Sigmoid colon (tissue), 4 donors: ENCODE measurements at regions not wholly inside any gene's neighbourhood (a gene's known extent, or its start where the extent isn't known, plus 50 kb on each side); places are given as distances from the start of the nearest gene placed in this dataset.

Source experiments
- EP300 ChIP-seq, 4 donors: sonication (generic); formaldehyde crosslinking; IDR thresholded peaks; one replicate each; pipeline ENCODE4 v1.6.1; 2017; ENCODE audit warnings: antibody characterized with exemption in 4 of 4
- POLR2A ChIP-seq, 2 donors: fragments of 450-650 bp; IDR thresholded peaks; one replicate each; pipeline ENCODE4 v1.6.1; 2016; ENCODE audit warnings: antibody characterized with exemption in 2 of 2, mild to moderate bottlenecking in 2 of 2, moderate library complexity in 2 of 2
- POLR2AphosphoS5 ChIP-seq, 4 donors: sonication (generic); formaldehyde crosslinking; IDR thresholded peaks; one replicate each; pipeline ENCODE4 v1.6.1; 2017; ENCODE audit warnings: antibody characterized with exemption in 4 of 4
- TF ChIP-seq, protein P1 (sequence below), 4 experiments: fragments of 450-650 bp in 3 of 4; fragments of 200-600 bp in 1 of 4; IDR thresholded peaks; one replicate each; pipeline ENCODE4 v1.5.1; 2016 to 2019; ENCODE audit warnings: antibody characterized with exemption in 4 of 4, mild to moderate bottlenecking in 3 of 4, moderate library complexity in 2 of 4

DNA sequence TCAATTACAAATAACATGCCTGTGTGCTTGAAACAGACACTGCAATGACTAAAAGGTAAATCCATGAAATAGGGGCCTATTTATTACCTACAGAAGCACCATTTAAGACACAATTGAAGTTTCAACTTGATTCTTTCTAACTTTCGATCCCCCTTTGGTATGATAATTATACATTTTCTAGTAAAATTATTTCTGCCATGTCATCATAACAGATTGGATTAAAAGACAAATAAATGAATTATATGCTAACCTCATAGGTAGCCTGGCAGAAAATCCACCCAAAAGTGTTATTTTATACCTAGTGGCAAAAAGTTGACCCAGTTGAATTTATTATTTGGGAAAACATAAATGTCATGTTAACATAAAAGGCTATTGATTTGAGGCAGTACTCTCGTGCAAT, 241.1 kb downstream of the RAB38 start:
- TF ChIP-seq, protein P1, sequence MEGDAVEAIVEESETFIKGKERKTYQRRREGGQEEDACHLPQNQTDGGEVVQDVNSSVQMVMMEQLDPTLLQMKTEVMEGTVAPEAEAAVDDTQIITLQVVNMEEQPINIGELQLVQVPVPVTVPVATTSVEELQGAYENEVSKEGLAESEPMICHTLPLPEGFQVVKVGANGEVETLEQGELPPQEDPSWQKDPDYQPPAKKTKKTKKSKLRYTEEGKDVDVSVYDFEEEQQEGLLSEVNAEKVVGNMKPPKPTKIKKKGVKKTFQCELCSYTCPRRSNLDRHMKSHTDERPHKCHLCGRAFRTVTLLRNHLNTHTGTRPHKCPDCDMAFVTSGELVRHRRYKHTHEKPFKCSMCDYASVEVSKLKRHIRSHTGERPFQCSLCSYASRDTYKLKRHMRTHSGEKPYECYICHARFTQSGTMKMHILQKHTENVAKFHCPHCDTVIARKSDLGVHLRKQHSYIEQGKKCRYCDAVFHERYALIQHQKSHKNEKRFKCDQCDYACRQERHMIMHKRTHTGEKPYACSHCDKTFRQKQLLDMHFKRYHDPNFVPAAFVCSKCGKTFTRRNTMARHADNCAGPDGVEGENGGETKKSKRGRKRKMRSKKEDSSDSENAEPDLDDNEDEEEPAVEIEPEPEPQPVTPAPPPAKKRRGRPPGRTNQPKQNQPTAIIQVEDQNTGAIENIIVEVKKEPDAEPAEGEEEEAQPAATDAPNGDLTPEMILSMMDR (IDR thresholded peaks at IDR 0.05), result no peak
- no peak for TF ChIP-seq POLR2AphosphoS5 (IDR thresholded peaks at IDR 0.05)
- TF ChIP-seq EP300 (IDR thresholded peaks at IDR 0.05), result no peak
- TF ChIP-seq POLR2A (IDR thresholded peaks at IDR 0.05), result no peak
